GM23248 (cell line): ENCODE measurements at regions not wholly inside any gene's neighbourhood (a gene's known extent, or its start where the extent isn't known, plus 50 kb on each side); places are given as distances from the start of the nearest gene placed in this dataset.

Source experiments
- EZH2 ChIP-seq: fragments of 200-600 bp; sonication (generic); IDR thresholded peaks from 2 replicates; pipeline ENCODE4 v1.6.1; 2018; ENCODE audit warnings: antibody characterized with exemption, mild to moderate bottlenecking; ENCODE audit not compliant: insufficient read depth, poor library complexity, severe bottlenecking
- EZH2phosphoT487 ChIP-seq: fragments of 200-600 bp; sonication (generic); IDR thresholded peaks from 2 replicates; pipeline ENCODE4 v1.6.1; 2018; ENCODE audit warnings: antibody characterized with exemption, moderate library complexity, mild to moderate bottlenecking, low read depth; ENCODE audit not compliant: insufficient read depth

- TF ChIP-seq EZH2phosphoT487, result no peak
- no peak for TF ChIP-seq EZH2
These were observed 144.2 kb downstream of the BMS1 start for GRCh38 chr10:42926843-42927242.
